ENCODE measurements at regions not wholly inside any gene's neighbourhood (a gene's known extent, or its start where the extent isn't known, plus 50 kb on each side); places are given as distances from the start of the nearest gene placed in this dataset.
"Not testable (repeated sequence)": the region's sequence is repeated elsewhere in the genome, so short reads cannot be mapped to it uniquely, and the experiment has no call there.

GRCh38 chr16:64089697-64090096, 1032.2 kb downstream of the CDH11 start:
- DNase-seq = no peak

- no peak for DNase-seq
These were observed 1033.0 kb downstream of the CDH11 start for GRCh38 chr16:64088838-64089237.

- DNase-seq = no peak
These were observed 1036.6 kb downstream of the CDH11 start for GRCh38 chr16:64085296-64085695.

DNA sequence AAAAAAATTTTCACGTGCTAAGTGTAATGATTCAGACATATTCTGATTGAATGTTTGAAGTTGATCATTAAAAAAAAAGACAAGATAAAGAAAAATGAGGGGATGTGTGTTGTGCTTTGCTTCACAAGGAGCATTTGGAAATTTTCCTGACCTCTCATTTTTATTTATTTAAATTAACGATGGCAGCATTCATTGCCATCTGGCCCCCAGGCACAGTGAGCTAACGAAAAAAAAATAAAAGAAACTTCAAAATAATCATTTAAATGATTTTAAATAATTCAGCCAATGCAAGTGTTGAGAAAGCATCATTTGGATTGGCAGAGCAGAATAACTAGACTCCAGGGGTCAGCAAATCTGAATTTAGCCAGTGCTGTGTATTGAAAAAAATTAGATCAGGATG, 1037.2 kb downstream of the CDH11 start:
- DNase-seq = no peak

GRCh38 chr16:64083428-64084129, 1038.3 kb downstream of the CDH11 start:
- no peak for DNase-seq

GRCh38 chr16:64077242-64077641, 1044.6 kb downstream of the CDH11 start:
- no peak for DNase-seq

GRCh38 chr16:64074706-64075105, 1047.2 kb downstream of the CDH11 start:
- no peak for DNase-seq

DNA sequence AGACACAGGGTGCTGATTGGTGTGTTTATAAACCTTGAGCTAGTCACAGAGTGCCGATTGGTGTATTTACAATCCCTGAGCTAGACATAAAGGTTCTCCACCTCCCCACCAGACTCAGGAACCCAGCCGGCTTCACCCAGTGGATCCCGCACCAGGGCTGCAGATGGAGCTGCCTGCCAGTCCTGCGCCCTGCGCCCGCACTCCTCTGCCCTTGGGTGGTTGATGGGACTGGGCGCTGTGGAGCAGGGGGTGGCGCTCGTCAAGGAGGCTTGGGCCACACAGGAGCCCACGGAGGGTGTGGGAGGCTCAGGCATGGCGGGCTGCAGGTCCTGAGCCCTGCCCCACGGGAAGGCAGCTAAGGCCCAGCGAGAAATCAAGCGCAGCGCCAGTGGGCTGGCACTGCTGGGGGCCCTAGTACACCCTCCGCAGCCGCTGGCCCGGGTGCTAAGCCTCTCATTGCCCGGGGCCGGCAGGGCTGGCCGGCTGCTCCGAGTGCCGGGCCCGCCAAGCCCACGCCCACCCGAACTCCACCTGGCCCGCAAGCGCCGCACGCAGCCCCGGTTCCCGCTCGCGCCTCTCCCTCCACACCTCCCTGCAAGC, 1049.6 kb downstream of the CDH11 start:
- DNase-seq = not testable (repeated sequence)

GRCh38 chr16:64065523-64065922, 1056.3 kb downstream of the CDH11 start:
- DNase-seq = no peak

DNA sequence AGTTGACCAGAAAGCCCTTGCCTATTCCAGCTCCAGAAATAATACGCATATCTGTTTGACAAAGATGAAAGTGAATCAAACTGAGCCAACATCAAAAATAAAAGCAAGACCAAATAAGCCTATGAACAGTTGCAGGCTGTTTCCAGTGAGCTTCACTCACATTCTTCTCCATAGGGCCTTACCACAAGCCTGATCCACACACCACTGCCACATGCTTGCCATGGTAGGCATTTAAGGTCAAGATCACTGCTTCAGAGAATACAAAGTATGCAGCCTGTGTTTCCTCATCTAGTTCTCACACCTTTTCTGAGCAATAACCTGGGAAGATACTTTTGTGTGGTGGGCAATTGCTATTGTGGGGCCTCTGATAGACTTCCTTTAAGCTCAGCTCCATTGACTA, 1060.2 kb downstream of the CDH11 start:
- no peak for DNase-seq

- no peak for DNase-seq
These were observed 1061.2 kb downstream of the CDH11 start for GRCh38 chr16:64060631-64061030.

DNA sequence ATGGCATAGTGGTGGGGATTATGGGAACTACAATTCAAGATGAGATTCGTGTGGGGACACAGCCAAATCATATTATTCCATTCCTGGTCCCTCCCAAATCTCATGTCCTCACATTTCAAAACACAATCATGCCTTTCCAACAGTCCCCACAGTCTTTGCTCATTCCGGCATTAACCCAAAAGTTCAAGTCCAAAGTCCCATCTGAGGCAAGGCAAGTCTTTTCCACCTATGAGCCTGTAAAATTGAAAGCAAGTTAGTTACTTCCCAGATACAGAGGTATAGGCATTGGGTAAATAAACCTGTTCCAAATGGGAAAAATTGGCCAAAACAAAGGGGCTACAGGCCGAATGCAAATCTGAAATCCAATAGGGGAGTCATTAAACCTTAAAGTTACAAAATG, 1063.2 kb downstream of the CDH11 start:
- no peak for DNase-seq

DNA sequence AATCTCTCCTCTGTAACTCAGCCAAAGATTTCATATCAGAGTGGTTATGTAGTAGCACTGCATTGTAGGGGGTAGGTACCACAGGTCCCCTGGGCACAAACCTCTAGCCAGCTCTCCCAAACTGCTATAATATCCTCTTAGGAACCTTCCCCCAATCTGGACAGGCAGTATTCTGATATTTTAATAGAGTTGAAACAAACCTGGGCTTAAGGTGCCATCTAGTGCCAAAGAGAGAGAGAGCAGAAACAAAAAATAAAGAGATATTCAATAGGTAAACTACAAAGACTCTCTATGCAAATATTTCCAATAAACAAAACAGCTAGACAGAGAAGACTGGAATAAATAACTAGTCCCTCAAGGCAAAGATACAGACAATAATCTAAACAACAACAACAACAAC, 1070.0 kb downstream of the CDH11 start:
- no peak for DNase-seq

DNA sequence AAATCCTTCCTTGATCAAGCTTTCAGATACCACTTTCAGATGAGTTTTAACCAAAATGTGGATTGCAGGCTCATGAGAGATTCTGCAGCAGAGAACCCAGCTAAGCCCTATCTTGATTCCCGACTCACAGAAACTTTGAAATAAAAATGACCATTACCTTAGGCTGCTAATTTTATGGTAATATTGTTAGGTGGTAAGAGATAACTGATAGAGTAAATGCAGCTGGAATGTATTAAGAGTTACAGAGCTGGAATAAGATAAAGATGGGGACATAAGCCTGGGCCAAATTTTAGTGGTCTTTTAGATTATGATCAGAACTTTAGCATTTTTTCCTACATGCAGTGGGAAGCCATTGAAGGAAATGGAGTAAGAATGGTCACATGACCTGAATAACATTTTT, 1074.0 kb downstream of the CDH11 start:
- DNase-seq = no peak

DNA sequence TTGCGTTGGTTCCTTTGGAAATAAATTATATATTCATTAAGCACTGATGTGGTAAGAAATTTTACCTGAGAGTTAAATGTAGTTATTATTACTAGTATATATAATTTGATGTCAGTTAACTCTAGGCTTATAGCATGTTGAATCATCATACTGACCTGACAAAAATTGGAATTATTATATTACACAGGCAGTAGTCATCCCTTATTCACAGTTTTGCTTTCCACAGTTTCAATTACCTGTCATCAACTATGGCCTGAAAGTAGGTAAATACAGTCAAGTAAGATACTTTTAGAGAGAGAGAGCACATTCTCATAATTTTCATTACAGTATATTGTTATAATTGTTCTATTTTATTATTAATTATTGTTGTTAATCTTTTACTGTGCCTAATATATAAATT, 1074.7 kb downstream of the CDH11 start:
- DNase-seq = no peak

- DNase-seq = no peak
These were observed 1086.5 kb downstream of the CDH11 start for GRCh38 chr16:64035337-64035736.

- no peak for DNase-seq
These were observed 1102.5 kb downstream of the CDH11 start for GRCh38 chr16:64019339-64019738.

- no peak for DNase-seq
These were observed 1104.1 kb downstream of the CDH11 start for GRCh38 chr16:64017796-64018195.

- no peak for DNase-seq
These were observed 1108.0 kb downstream of the CDH11 start for GRCh38 chr16:64013856-64014255.

GRCh38 chr16:64012166-64012565, 1109.7 kb downstream of the CDH11 start:
- DNase-seq = no peak

DNA sequence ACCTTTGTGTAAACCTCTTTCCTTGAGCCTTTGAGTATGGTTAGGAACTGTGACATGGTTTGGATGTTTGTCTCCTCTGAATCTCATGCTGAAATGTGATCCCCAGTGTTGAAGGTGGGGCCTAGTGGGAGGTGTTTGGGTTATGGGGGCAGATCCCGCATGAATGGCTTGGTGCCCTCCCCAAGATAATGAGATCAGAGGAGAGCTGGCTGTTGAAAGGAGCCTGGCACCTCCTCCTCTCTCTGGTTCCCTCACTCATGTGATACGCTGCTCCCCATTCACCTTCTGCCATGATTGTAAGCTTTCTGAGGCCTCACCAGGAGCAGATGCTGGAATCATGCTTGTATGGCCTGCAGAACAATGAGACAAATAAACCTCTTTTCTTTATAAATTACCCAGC, 1110.2 kb downstream of the CDH11 start:
- no peak for DNase-seq

- DNase-seq = no peak
These were observed 1113.7 kb downstream of the CDH11 start for GRCh38 chr16:64008131-64008530.

DNA sequence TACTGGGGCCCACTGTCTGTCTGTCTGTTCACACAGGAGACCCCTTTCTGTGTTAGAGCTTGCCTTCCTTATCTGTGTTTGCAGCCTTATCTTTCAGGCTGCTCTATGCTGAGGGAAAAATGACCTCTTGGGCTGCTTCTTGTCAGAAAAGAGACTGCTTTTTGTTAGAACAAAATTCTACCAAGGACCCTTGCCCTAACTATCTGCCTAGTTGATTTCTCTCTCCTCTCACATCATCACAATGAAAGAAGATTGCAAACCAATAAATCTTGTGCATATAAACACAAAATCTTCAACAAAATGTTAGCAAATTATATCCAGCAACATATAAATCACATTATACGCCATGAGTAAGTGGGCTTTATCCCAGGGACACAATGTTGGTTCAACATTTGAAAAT, 1117.7 kb downstream of the CDH11 start:
- no peak for DNase-seq

DNA sequence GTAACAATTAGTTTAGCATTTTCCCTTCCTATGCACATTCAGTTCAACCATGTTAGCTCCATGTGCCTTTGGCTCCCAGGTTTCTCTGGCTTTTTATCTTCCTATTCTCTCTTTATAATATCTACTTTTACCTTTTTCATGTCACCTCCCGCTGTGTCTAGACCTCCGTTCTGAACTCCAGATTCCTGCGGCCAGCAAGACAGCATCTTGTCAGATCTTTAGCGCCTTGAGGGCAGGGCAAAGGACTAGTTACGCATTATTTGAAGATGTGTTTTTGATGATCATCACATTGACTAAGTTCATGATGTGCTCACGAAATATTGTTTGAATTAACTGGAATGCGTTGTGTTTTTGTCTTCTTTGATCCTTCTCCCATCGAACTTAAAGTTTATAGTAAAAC, 1126.8 kb downstream of the CDH11 start:
- no peak for DNase-seq

DNA sequence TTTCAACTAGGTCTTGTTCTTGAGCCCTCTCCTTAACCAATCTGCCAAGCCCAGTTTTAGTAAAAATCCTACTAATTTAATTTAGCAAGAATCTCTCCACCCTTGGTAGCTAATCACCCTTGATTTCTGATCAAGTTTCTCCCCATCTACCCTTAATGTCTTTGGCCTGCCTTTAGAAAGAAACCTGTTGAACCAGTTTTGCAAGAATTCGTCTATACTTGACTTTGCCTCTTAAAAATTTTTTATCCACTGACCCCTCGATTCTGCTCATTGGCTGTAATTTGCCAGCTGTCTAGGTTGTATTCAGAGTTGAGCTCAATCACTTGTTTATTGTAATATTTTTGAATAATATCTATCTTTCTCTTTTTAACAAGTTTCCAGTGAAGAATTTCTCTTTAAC, 1138.5 kb downstream of the CDH11 start:
- DNase-seq = no peak

All from activated naive CD4-positive, alpha-beta T cell treated with Interleukin-2 at 50 U/mL for 16 hours (primary cell).